Stomach (tissue), 4 donors: ENCODE measurements at regions not wholly inside any gene's neighbourhood (a gene's known extent, or its start where the extent isn't known, plus 50 kb on each side); places are given as distances from the start of the nearest gene placed in this dataset.

Source experiments
- EP300 ChIP-seq: sonication (generic); formaldehyde crosslinking; IDR thresholded peaks from one replicate; pipeline ENCODE4 v1.6.1; 2017; ENCODE audit warnings: antibody characterized with exemption
- POLR2A ChIP-seq, 4 donors: fragments of 450-650 bp; IDR thresholded peaks; one replicate each; pipeline ENCODE4 v1.6.1; 2016; ENCODE audit warnings: antibody characterized with exemption in 4 of 4, control low read depth in 2 of 4, mild to moderate bottlenecking in 1 of 4, moderate library complexity in 1 of 4
- POLR2AphosphoS5 ChIP-seq, 3 donors: sonication (generic); formaldehyde crosslinking; IDR thresholded peaks; one replicate each; pipeline ENCODE4 v1.6.1; 2016; ENCODE audit warnings: antibody characterized with exemption in 3 of 3
- TF ChIP-seq, protein P1 (sequence below), 7 experiments: fragments of 450-650 bp in 4 of 7; fragments of 200-600 bp in 3 of 7; sonication (generic) in 3 of 7; IDR thresholded peaks; one replicate each; pipeline ENCODE4 v1.5.1; 2016 to 2019; ENCODE audit warnings: antibody characterized with exemption in 7 of 7, control low read depth in 2 of 7, mild to moderate bottlenecking in 1 of 7

DNA sequence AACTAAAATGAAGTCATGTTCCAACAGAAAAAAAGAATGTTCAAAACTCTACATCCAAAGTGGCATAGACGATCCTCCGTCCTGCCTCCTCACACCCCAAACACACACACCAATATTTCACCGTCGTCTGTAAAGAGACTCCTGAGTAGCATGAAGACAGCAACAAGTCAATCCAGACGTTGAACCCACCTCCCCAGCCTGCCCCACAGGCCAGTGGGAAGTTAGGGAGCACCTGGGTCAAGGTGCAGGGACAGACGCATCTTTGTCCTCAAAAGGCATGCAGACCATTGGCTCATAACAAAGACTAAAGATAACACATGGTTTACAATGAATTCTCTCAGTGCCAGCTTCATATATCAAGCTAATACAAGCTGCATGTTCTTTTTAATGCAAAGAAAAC is 396.5 kb downstream of the TCERG1L start:
- no peak for TF ChIP-seq EP300
- no peak for TF ChIP-seq POLR2A (IDR thresholded peaks at IDR 0.05)
- TF ChIP-seq, protein P1, sequence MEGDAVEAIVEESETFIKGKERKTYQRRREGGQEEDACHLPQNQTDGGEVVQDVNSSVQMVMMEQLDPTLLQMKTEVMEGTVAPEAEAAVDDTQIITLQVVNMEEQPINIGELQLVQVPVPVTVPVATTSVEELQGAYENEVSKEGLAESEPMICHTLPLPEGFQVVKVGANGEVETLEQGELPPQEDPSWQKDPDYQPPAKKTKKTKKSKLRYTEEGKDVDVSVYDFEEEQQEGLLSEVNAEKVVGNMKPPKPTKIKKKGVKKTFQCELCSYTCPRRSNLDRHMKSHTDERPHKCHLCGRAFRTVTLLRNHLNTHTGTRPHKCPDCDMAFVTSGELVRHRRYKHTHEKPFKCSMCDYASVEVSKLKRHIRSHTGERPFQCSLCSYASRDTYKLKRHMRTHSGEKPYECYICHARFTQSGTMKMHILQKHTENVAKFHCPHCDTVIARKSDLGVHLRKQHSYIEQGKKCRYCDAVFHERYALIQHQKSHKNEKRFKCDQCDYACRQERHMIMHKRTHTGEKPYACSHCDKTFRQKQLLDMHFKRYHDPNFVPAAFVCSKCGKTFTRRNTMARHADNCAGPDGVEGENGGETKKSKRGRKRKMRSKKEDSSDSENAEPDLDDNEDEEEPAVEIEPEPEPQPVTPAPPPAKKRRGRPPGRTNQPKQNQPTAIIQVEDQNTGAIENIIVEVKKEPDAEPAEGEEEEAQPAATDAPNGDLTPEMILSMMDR (IDR thresholded peaks at IDR 0.05), result no peak
- no peak for TF ChIP-seq POLR2AphosphoS5 (IDR thresholded peaks at IDR 0.05)
